T-helper 2 cell treated with Interferon-gamma antibody and Interleukin-4, amounts not matched to agents 5 μg/mL and 100 μg/mL, for 36 hours (primary cell): ENCODE measurements at regions not wholly inside any gene's neighbourhood (a gene's known extent, or its start where the extent isn't known, plus 50 kb on each side); places are given as distances from the start of the nearest gene placed in this dataset.
"Not testable (repeated sequence)": the region's sequence is repeated elsewhere in the genome, so short reads cannot be mapped to it uniquely, and the experiment has no call there.

Experiments used
- DNase-seq: peaks from one replicate; pipeline ENCODE4 v3.0.0; 2021; ENCODE audit warnings: low spot score
- H3K27ac Mint-ChIP-seq: one replicate; pipeline ENCODE4 v1.8.0; 2021; ENCODE audit warnings: mild to moderate bottlenecking, mixed read lengths
- H3K27me3 Mint-ChIP-seq: one replicate; pipeline ENCODE4 v1.8.0; 2021; ENCODE audit warnings: low read depth, mixed read lengths
- H3K36me3 Mint-ChIP-seq: one replicate; pipeline ENCODE4 v1.8.0; 2021; ENCODE audit warnings: low read depth, mixed read lengths
- H3K4me1 Mint-ChIP-seq: one replicate; pipeline ENCODE4 v1.8.0; 2021; ENCODE audit warnings: low read depth, mixed read lengths
- H3K4me3 Mint-ChIP-seq: one replicate; pipeline ENCODE4 v1.8.0; 2022; ENCODE audit warnings: mild to moderate bottlenecking, moderate library complexity, mixed read lengths
- H3K9me3 Mint-ChIP-seq: one replicate; pipeline ENCODE4 v1.8.0; 2021; ENCODE audit warnings: mixed read lengths

DNA sequence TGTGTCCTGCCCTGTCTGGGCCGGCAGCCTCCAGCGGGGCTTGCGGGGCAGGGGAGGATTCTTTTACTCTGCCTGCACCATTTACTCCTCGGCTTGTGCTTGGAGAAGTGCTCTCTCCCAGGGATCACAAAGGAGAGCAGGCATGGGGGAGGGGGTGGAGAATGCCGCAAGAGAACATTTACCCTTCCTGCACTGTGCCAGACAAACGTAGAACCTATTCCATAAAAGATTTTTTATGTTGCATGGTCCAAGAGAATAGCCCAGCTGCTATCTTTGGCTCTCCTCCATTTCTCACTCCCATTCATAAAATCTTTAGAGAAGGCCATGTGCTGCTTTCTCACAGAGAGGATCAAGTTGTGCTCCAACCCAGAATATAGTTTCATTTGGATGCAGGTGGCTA is 159.4 kb downstream of the SPTSSA start:
- Mint-ChIP-seq H3K4me3 (no peak overlapping the region), H3K9me3 (no peaks in the 10 kb centered on the region), H3K27ac (no peak overlapping the region), H3K36me3 (no peaks in the 10 kb centered on the region), H3K27me3 (no peaks in the 10 kb centered on the region), H3K4me1 (no peaks in the 10 kb centered on the region)
- no peak for DNase-seq

- Mint-ChIP-seq H3K4me1 (no peaks in the 10 kb centered on the region), H3K27ac (no peak overlapping the region)
- DNase-seq, result no peak
These were observed 160.9 kb downstream of the SPTSSA start for GRCh38 chr14:34300882-34301734.

GRCh38 chr14:34300330-34300729 is 161.7 kb downstream of the SPTSSA start:
- Mint-ChIP-seq H3K27me3 (no peaks in the 10 kb centered on the region), H3K27ac (no peak overlapping the region), H3K4me3 (no peak overlapping the region), H3K36me3 (no peaks in the 10 kb centered on the region), H3K4me1 (no peaks in the 10 kb centered on the region), H3K9me3 (no peaks in the 10 kb centered on the region)
- DNase-seq, result no peak

More at GRCh38 chr14:34300882-34301734, 160.9 kb downstream of the SPTSSA start:
- Mint-ChIP-seq H3K4me3 (no peak overlapping the region), H3K9me3 (no peaks in the 10 kb centered on the region), H3K36me3 (no peaks in the 10 kb centered on the region), H3K27me3 (no peaks in the 10 kb centered on the region)

DNA sequence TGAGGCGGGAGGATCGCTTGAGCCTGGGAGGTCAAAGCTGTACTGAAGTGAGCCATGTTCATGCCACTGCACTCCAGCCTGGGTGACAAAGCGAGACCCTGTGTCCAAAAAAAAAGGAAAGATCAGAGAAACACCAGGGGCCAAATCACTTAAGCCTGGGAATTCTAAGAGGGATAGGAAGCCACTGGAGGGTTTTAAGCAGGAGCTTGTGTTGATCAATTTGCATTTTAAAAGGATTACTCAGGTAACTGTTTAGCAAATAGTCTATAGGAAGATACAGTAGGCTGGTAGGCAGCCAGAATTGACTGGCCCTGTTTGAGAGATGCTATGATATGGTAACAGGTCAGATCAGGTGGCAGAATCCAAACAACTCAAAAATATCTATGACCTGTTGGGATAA is 162.7 kb downstream of the SPTSSA start:
- no peak overlapping the region for H3K27ac Mint-ChIP-seq
- no peak overlapping the region for H3K4me3 Mint-ChIP-seq
- H3K9me3 Mint-ChIP-seq, result no peaks in the 10 kb centered on the region
- no peaks in the 10 kb centered on the region for H3K4me1 Mint-ChIP-seq
- no peaks in the 10 kb centered on the region for H3K27me3 Mint-ChIP-seq
- no peak for DNase-seq
- no peaks in the 10 kb centered on the region for H3K36me3 Mint-ChIP-seq

DNA sequence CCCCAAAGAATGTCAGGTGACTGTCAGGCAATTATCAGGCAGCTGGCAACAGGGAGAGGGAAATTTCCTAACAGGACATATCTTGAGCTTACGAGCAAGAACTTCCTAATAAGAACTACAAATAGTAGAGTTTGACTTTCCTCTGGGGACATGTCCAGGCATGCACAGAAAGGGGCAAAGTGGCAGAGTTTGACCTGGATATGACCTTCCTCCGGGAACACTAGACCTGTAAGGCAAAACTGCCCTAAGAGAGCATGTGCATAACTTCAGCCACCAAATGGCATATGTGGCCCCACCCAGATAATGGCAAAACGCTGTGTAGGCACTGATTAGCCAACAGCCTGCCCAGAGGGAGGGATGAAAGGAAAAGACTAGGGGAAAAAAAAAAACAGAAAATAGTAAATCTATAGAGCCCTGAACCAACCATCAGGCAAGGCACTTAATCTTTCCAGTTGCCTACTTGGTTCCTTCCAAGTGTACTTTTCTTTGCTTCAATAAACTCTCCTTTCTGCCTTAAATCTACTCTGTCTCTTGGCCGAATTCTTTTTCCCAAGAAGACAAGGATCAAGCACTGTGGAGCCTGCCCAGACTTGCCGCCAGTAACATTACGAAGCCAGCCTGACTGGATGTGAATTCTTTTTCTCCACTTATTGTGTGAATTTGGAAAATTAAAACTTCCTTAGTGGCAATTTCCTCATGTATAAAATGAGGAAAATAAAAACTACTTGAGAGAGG is 164.1 kb downstream of the SPTSSA start:
- no peak for DNase-seq
- no peaks in the 10 kb centered on the region for H3K4me1 Mint-ChIP-seq

GRCh38 chr14:34283590-34283989 is 178.4 kb downstream of the SPTSSA start:
- Mint-ChIP-seq H3K9me3 (no peaks in the 10 kb centered on the region), H3K4me3 (no peak overlapping the region), H3K4me1 (no peaks in the 10 kb centered on the region), H3K27ac (no peak overlapping the region), H3K27me3 (no peaks in the 10 kb centered on the region), H3K36me3 (no peaks in the 10 kb centered on the region)
- no peak for DNase-seq

More for the DNA sequence above, 164.1 kb downstream of the SPTSSA start:
- Mint-ChIP-seq H3K4me3 (no peak overlapping the region), H3K27me3 (peaks cover under 1% of the 10 kb centered on the region), H3K9me3 (no peaks in the 10 kb centered on the region), H3K36me3 (no peaks in the 10 kb centered on the region), H3K27ac (no peak overlapping the region)

DNA sequence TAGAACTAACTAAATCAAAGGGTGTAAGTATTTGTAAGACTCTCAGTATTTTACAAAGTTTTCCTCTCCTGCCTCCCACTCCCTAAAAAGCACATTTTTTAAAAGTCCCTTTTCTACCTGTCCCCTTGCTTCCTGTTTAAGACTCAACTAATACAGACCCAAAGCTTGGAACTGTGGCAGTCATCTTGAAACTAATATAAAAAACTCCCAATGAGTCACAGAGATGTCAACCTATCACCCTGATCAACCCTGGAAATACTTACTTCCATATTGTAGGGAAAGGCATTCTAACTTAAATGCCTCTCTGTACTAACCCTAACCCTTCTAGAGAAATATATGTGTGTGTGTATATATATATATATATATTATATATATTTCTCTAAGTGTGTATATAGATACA is 184.8 kb downstream of the SPTSSA start:
- H3K27ac Mint-ChIP-seq, result no peak overlapping the region
- H3K4me3 Mint-ChIP-seq, result no peak overlapping the region
- no peaks in the 10 kb centered on the region for H3K27me3 Mint-ChIP-seq
- no peaks in the 10 kb centered on the region for H3K4me1 Mint-ChIP-seq
- DNase-seq, result no peak
- H3K9me3 Mint-ChIP-seq, result no peaks in the 10 kb centered on the region
- no peaks in the 10 kb centered on the region for H3K36me3 Mint-ChIP-seq

DNA sequence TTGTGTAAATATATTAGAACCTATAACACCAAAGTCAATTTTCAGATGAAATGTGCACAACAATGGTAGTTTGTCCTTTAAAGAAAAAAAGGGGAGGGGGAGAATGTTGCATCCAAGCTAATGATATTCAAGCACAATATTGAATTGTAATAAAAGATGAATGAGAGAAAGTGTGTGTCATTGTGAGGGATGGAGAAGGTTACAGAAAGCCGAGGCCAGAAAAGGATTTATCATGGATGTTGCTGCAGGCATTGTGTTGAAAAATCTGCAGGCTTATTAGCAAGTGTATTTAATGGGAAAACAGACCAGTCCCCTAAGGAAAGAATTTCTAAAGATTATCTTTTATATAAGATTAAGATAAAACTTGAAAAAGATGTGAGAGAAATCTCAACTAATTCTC is 186.5 kb downstream of the SPTSSA start:
- Mint-ChIP-seq H3K4me3 (no peak overlapping the region), H3K27me3 (peaks cover 2% of the 10 kb centered on the region), H3K36me3 (no peaks in the 10 kb centered on the region), H3K9me3 (no peaks in the 10 kb centered on the region), H3K4me1 (no peaks in the 10 kb centered on the region), H3K27ac (no peak overlapping the region)
- no peak for DNase-seq

- Mint-ChIP-seq H3K36me3 (no peaks in the 10 kb centered on the region), H3K4me1 (no peaks in the 10 kb centered on the region), H3K27ac (no peak overlapping the region), H3K4me3 (no peak overlapping the region), H3K9me3 (no peaks in the 10 kb centered on the region), H3K27me3 (peaks cover 2% of the 10 kb centered on the region)
- no peak for DNase-seq
These were observed 187.0 kb downstream of the SPTSSA start for GRCh38 chr14:34275078-34275477.

GRCh38 chr14:34273716-34274115 is 188.3 kb downstream of the SPTSSA start:
- H3K36me3 Mint-ChIP-seq, H3K27me3 Mint-ChIP-seq, H3K9me3 Mint-ChIP-seq, H3K4me3 Mint-ChIP-seq, H3K4me1 Mint-ChIP-seq, DNase-seq, H3K27ac Mint-ChIP-seq: not testable (repeated sequence)

DNA sequence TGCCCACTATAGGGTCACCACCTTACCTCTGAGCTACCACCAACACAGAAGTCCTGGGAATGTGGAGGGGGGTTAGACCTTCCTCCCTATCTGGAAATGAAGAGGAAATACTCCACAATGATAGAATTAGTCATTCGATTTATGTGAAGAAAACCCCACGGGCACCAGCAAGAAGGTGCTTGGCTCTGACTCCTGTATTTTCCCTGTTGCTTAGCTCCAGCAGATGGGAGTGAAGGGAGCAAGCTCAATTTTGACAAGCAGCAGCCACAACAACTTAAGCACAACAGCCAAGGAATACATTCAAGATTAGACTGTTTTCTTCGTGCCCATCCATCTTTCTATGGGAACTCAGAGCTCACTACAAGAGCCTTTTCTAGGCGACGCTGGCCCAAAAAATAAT is 191.7 kb downstream of the SPTSSA start:
- peaks cover 8% of the 10 kb centered on the region for H3K27me3 Mint-ChIP-seq
- H3K4me3 Mint-ChIP-seq, result no peak overlapping the region
- no peak overlapping the region for H3K27ac Mint-ChIP-seq
- no peaks in the 10 kb centered on the region for H3K9me3 Mint-ChIP-seq
- no peak for DNase-seq
- no peaks in the 10 kb centered on the region for H3K36me3 Mint-ChIP-seq
- no peaks in the 10 kb centered on the region for H3K4me1 Mint-ChIP-seq

DNA sequence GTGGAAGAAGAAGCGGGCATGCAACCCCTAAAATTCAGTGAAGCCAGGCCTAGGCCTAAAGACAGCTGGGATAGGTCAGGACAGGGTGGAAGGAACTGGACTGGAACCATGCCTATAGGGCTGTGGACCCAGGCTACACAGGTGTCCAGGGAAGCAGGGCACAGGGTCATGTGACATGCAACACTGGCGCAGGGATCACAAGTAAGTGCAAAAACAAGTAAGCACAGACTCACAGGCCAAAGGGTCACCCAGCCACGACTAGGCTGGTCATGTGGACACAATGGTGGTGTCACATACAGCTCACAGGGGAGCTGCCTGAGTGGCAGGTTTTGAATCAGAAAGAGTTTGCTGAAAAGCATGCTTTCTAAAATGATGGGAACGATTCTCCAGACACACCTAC is 195.7 kb downstream of the SPTSSA start:
- Mint-ChIP-seq H3K4me3 (no peak overlapping the region), H3K36me3 (no peaks in the 10 kb centered on the region), H3K9me3 (no peaks in the 10 kb centered on the region), H3K27me3 (peaks cover 10% of the 10 kb centered on the region), H3K4me1 (no peaks in the 10 kb centered on the region), H3K27ac (no peak overlapping the region)
- DNase-seq, result no peak

- Mint-ChIP-seq H3K27ac (no peak overlapping the region), H3K27me3 (peaks cover 10% of the 10 kb centered on the region), H3K4me1 (no peaks in the 10 kb centered on the region), H3K36me3 (no peaks in the 10 kb centered on the region), H3K4me3 (no peak overlapping the region), H3K9me3 (no peaks in the 10 kb centered on the region)
- DNase-seq, result no peak
These were observed 199.7 kb downstream of the SPTSSA start for GRCh38 chr14:34262127-34262910.

- no peaks in the 10 kb centered on the region for H3K36me3 Mint-ChIP-seq
- H3K27ac Mint-ChIP-seq, result no peak overlapping the region
- DNase-seq, result no peak
- no peak overlapping the region for H3K4me3 Mint-ChIP-seq
- no peaks in the 10 kb centered on the region for H3K9me3 Mint-ChIP-seq
- peaks cover 10% of the 10 kb centered on the region for H3K27me3 Mint-ChIP-seq
- no peaks in the 10 kb centered on the region for H3K4me1 Mint-ChIP-seq
These were observed 202.0 kb downstream of the SPTSSA start for GRCh38 chr14:34259996-34260395.
